PFSK-1 (cell line): ENCODE measurements at regions not wholly inside any gene's neighbourhood (a gene's known extent, or its start where the extent isn't known, plus 50 kb on each side); places are given as distances from the start of the nearest gene placed in this dataset.

ENCODE experiments used
- FOXP2 ChIP-seq: optimal IDR thresholded peaks from 2 replicates; pipeline ENCODE3; 2011; ENCODE audit warnings: borderline replicate concordance, control low read depth, inconsistent platforms; ENCODE audit not compliant: insufficient read depth; ENCODE audit errors: extremely low read length, extremely low read depth
- POLR2AphosphoS5 ChIP-seq: IDR thresholded peaks from 2 replicates; pipeline ENCODE4 v1.6.1; 2012; ENCODE audit warnings: low read depth, mild to moderate bottlenecking, control low read depth, low read length, moderate library complexity
- REST ChIP-seq, 2 experiments: IDR thresholded peaks; 2 replicates each; pipeline versions ENCODE4 v1.6.1 to v1.8.0; 2011 to 2012; ENCODE audit warnings: low read depth in 2 of 2, low read length in 2 of 2, control low read depth in 1 of 2, inconsistent platforms in 1 of 2, mild to moderate bottlenecking in 1 of 2, moderate library complexity in 1 of 2; ENCODE audit not compliant: insufficient read depth in 1 of 2
- SIN3A ChIP-seq: IDR thresholded peaks from 2 replicates; pipeline ENCODE4 v1.6.1; 2012; ENCODE audit warnings: mild to moderate bottlenecking, low read length, moderate library complexity, borderline replicate concordance; ENCODE audit not compliant: insufficient read depth
- TAF1 ChIP-seq: IDR thresholded peaks from 2 replicates; pipeline ENCODE4 v1.6.1; 2012; ENCODE audit warnings: low read length, control low read depth, borderline replicate concordance; ENCODE audit not compliant: insufficient read depth

- TF ChIP-seq SIN3A (no peak), POLR2AphosphoS5 (no peak), REST (IDR thresholded peaks at IDR 0.05; ENCODE audit: insufficient read depth in 1 of 2, low read depth in 2 of 2, low read length in 2 of 2) (no peak), TAF1 (no peak), FOXP2 (no peak)
Measured at GRCh38 chr13:106804991-106805390, 237.1 kb upstream of the ARGLU1 start.

DNA sequence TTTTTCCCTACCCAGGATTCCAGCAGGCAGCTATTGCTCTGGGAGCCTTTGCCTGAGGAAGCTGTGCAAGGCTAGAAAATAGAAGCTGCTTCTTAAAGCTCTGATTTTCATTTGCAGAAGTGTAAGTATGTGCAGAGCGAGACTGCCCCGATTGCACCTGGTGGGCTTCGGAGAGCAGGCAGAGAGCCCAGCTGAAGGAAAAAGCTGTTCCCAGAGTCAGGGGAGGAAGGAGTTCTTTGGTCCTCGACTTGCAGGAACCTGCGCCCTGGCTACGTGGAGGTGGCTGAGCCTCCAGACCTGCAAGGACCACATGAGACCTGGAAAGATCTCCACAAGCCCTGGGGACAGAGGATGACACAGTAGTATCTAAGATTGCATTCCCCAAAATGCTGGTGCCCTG lies 235.0 kb upstream of the ARGLU1 start:
- TF ChIP-seq TAF1 (no peak), FOXP2 (no peak), REST (IDR thresholded peaks at IDR 0.05; ENCODE audit: insufficient read depth in 1 of 2, low read depth in 2 of 2, low read length in 2 of 2) (no peak), POLR2AphosphoS5 (no peak), SIN3A (no peak)

DNA sequence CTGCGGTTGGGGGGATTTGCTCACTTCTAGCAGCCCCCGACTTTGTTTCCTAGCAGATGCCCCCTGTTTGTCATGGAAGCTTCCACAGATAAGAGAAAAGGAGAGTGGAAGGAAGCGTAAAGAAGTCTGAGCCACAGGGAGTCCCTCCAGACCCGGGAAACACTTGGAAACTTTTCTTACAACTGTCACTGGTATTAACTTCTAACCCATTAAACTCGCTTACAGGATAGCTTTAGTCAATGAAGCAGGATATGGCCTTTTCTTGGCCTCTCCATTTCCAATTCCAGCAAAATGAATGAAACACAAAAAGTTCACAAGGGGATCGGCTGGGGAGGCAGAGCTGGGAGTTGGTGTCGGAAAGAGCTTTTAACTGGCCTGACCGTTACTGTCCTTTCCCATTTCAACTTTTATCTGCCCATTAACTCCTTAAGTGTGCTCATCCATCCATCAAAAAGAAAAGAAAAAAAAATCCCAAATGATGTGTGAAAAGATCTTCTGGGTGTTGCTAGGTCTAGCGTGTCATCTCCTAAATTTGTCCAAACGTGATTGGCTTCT lies 231.9 kb upstream of the ARGLU1 start:
- TF ChIP-seq FOXP2 = no peak
- TF ChIP-seq POLR2AphosphoS5 = no peak
- TF ChIP-seq TAF1 = no peak
- TF ChIP-seq SIN3A = no peak

DNA sequence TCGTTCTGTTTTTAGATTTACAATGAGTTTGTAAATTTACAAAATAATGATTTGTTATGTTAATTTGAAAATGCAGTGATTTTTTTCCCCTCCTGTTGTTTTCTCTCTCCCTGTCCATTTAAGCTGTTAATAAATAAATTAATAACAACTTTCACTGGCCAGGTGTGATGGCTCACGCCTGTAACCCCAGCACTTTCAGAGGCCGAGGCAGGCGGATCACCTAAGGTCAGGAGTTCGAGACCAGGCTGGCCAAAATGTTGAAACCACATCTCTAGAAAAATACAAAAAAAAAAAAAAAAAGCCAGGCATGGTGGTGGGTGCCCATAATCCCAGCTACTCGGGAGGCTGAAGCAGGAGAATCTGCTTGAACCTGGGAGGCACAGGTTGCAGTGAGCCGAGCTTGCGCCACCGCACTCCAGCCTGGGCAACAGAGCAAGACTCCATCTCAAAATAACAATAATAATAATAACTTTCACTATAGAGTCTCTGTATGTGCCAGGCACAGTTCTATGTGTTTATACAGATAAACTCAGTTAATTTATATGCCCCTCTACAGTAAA lies 229.2 kb upstream of the ARGLU1 start:
- no peak for TF ChIP-seq TAF1
- no peak for TF ChIP-seq FOXP2
- TF ChIP-seq POLR2AphosphoS5 = no peak
- TF ChIP-seq SIN3A = no peak
- TF ChIP-seq REST (IDR thresholded peaks at IDR 0.05; ENCODE audit: insufficient read depth in 1 of 2, low read depth in 2 of 2, low read length in 2 of 2) = no peak

- no peak for TF ChIP-seq REST (IDR thresholded peaks at IDR 0.05; ENCODE audit: insufficient read depth in 1 of 2, low read depth in 2 of 2, low read length in 2 of 2)
- no peak for TF ChIP-seq POLR2AphosphoS5
- TF ChIP-seq TAF1 = no peak
- TF ChIP-seq FOXP2 = no peak
- no peak for TF ChIP-seq SIN3A
Measured at GRCh38 chr13:106796280-106797047, 228.5 kb upstream of the ARGLU1 start.
